GM12878 (cell line): ENCODE measurements at regions not wholly inside any gene's neighbourhood (a gene's known extent, or its start where the extent isn't known, plus 50 kb on each side); places are given as distances from the start of the nearest gene placed in this dataset.
A peak's percentile ranks its signal among the peaks of the same experiment; 100 is the strongest.

Source experiments
- ATAC-seq: fragments of 200-7000 bp; cut with Tn5 transposase; 3 replicates; pipeline ENCODE4 v1.9.1; 2020; ENCODE audit warnings: mild to moderate bottlenecking, moderate library complexity
- BruUV-seq: library from RNA; stranded (reverse); fragments of 400-500 nt; replicated peaks from 2 replicates; lab custom pipeline; 2021; lab: Mats Ljungman, UMichigan
- CTCF ChIA-PET: fragments of 300-600 bp; sonication (Branson Sonifier 250); formaldehyde crosslinking; extraction: SDS; loops from one replicate; lab custom pipeline; 2021; ENCODE audit warnings: inconsistent platforms; lab: Yijun Ruan, JAX
- POLR2A ChIA-PET: fragments of 350-600 bp; formaldehyde crosslinking; extraction: SDS; loops from one replicate; lab custom pipeline; 2021; ENCODE audit warnings: inconsistent platforms; lab: Charles Lee
- RAD21 ChIA-PET: fragments of 300-600 bp; sonication (Branson Sonifier 250); formaldehyde crosslinking; loops from one replicate; lab custom pipeline; 2023; ENCODE audit warnings: antibody characterized with exemption; ENCODE audit not compliant: unreplicated experiment; lab: Charles Lee
- SMC1A ChIA-PET: fragments of 300-600 bp; sonication (Branson Sonifier 250); formaldehyde crosslinking; loops from one replicate; lab custom pipeline; 2023; ENCODE audit not compliant: unreplicated experiment, uncharacterized antibody; lab: Charles Lee
- DNase-seq: peaks from one replicate; pipeline ENCODE4 v3.0.0-alpha.2; 2011; ENCODE audit warnings: low read depth, low spot score
- FAIRE-seq: peaks from 3 replicates; lab custom pipeline; 2011; peaks lifted over from hg19 to GRCh38; lab: Jason Lieb, UNC
- H2AFZ ChIP-seq: 2 replicates; pipeline ENCODE4 v1.6.0; 2011; ENCODE audit warnings: low read depth, low read length, control low read depth; ENCODE audit not compliant: control insufficient read depth
- H3K27ac ChIP-seq: 2 replicates; pipeline ENCODE4 v1.5.1; 2011; ENCODE audit warnings: control low read depth; ENCODE audit not compliant: control insufficient read depth, insufficient read depth
- H3K27me3 ChIP-seq, 2 experiments: replicated peaks in 1 of 2; 2 replicates each; pipeline versions ENCODE4 v1.6.0 to v1.6.1; 2011; ENCODE audit warnings: low read length in 1 of 2; ENCODE audit not compliant: control insufficient read depth in 2 of 2, insufficient read depth in 2 of 2
- H3K36me3 ChIP-seq, 2 experiments: 2 replicates each; pipeline ENCODE4 v1.5.1; 2011; ENCODE audit warnings: low read length in 1 of 2; ENCODE audit not compliant: control insufficient read depth in 2 of 2, insufficient read depth in 2 of 2
- H3K4me1 ChIP-seq: 2 replicates; pipeline ENCODE4 v1.6.1; 2011; ENCODE audit warnings: mild to moderate bottlenecking, low read length, moderate library complexity, mixed read lengths; ENCODE audit not compliant: control insufficient read depth, insufficient read depth
- H3K4me2 ChIP-seq: 2 replicates; pipeline ENCODE4 v1.6.0; 2011; ENCODE audit warnings: control low read depth; ENCODE audit not compliant: control insufficient read depth, insufficient read depth
- H3K4me3 ChIP-seq: fragments of 200-600 bp; sonication (generic); 2 replicates; pipeline ENCODE4 v1.5.1; 2016
- H3K79me2 ChIP-seq: 2 replicates; pipeline ENCODE4 v1.6.0; 2011; ENCODE audit warnings: low read length; ENCODE audit not compliant: control insufficient read depth, insufficient read depth
- H3K9ac ChIP-seq: 2 replicates; pipeline ENCODE4 v1.8.0; 2011; ENCODE audit warnings: low read length, control low read depth, mixed read lengths; ENCODE audit not compliant: control insufficient read depth, insufficient read depth
- H3K9me3 ChIP-seq: replicated peaks from 3 replicates; pipeline ENCODE4 v1.5.1; 2011; ENCODE audit warnings: mild to moderate bottlenecking, low read length; ENCODE audit not compliant: control insufficient read depth, insufficient read depth
- H4K20me1 ChIP-seq: 2 replicates; pipeline ENCODE4 v1.6.0; 2011; ENCODE audit not compliant: control insufficient read depth, insufficient read depth
- CBX5 ChIP-seq: sonication (generic); IDR thresholded peaks from 2 replicates; pipeline ENCODE4 v1.6.1; 2016; ENCODE audit warnings: low read depth, moderate library complexity, mild to moderate bottlenecking, inconsistent platforms
- CEBPB ChIP-seq, 2 experiments: fragments of 150-350 bp in 1 of 2; IDR thresholded peaks; 2 replicates each; pipeline ENCODE4 v1.6.1; 2012 to 2014; ENCODE audit warnings: low read depth in 2 of 2, low read length in 2 of 2, borderline replicate concordance in 1 of 2, inconsistent platforms in 1 of 2
- CUX1 ChIP-seq: IDR thresholded peaks from 2 replicates; pipeline ENCODE4 v1.6.1; 2012; ENCODE audit warnings: improper control_type of control experiment, low read depth, low read length; ENCODE audit not compliant: insufficient replicate concordance
- HDAC6 ChIP-seq: fragments of 200-600 bp; sonication (generic); IDR thresholded peaks from one replicate; pipeline ENCODE4 v1.8.0; 2017; ENCODE audit warnings: antibody characterized with exemption; ENCODE audit not compliant: unreplicated experiment
- PBX3 ChIP-seq: IDR thresholded peaks from 2 replicates; pipeline ENCODE4 v1.6.1; 2011; ENCODE audit warnings: mild to moderate bottlenecking, low read depth, low read length, moderate library complexity; ENCODE audit not compliant: insufficient replicate concordance
- PRDM15 ChIP-seq: fragments of 450-650 bp; formaldehyde crosslinking; IDR thresholded peaks from 2 replicates; pipeline ENCODE4 v1.4.0; 2020; ENCODE audit warnings: mild to moderate bottlenecking, moderate library complexity
- SIN3A ChIP-seq: IDR thresholded peaks from 2 replicates; pipeline ENCODE4 v1.6.1; 2012; ENCODE audit warnings: low read depth, low read length, improper control_type of control experiment
- SKIL ChIP-seq: fragments of 450-650 bp; IDR thresholded peaks from 2 replicates; pipeline ENCODE4 v1.6.1; 2017; ENCODE audit warnings: mild to moderate bottlenecking, low read depth, inconsistent platforms; ENCODE audit not compliant: poor library complexity, severe bottlenecking
- SMARCA5 ChIP-seq: fragments of 450-650 bp; IDR thresholded peaks from 2 replicates; pipeline ENCODE4 v1.6.1; 2017; ENCODE audit warnings: mild to moderate bottlenecking
- TCF3 ChIP-seq: IDR thresholded peaks from 2 replicates; pipeline ENCODE4 v1.6.1; 2012; ENCODE audit warnings: low read depth, mild to moderate bottlenecking, low read length, borderline replicate concordance; ENCODE audit not compliant: insufficient read depth
- WGBS: methylation state at CpG from one replicate; pipeline ENCODE4 v1.1.6; 2016; ENCODE audit warnings: low lambda C conversion rate; ENCODE audit not compliant: insufficient replicate concordance, insufficient coverage; ENCODE audit errors: missing lambda C conversion rate; 5-methylcytosine and 5-hydroxymethylcytosine counted together
- in situ Hi-C: fragments of 300-500 bp; cut with MboI; formaldehyde crosslinking; loops from 9 replicates; pipeline ENCODE4 v1.14.3; 2018; ENCODE audit warnings: mixed read lengths
- intact Hi-C: fragments of 100-400 bp; cut with micrococcal nuclease; formaldehyde crosslinking; loops from one replicate; pipeline ENCODE4 v1.14.2; 2022; ENCODE audit not compliant: unreplicated experiment

GRCh38 chr14:53872681-53873089, 83.9 kb downstream of the BMP4 start (continued):
- TF ChIP-seq CUX1: no peak

GRCh38 chr14:53871951-53872350, 84.7 kb downstream of the BMP4 start:
- CTCF ChIA-PET: no interaction called here
- ATAC-seq (no peak), FAIRE-seq (no peak), DNase-seq (no peak)
- H3K9ac ChIP-seq: no peak overlapping the region
- in situ Hi-C loops: no loop called here
- no peaks in the 10 kb centered on the region for H3K27me3 ChIP-seq
- H3K9me3 ChIP-seq: no peaks in the 10 kb centered on the region; the same call in 2 of the 3 replicates
- H4K20me1 ChIP-seq: no peaks in the 10 kb centered on the region
- no peaks in the 10 kb centered on the region for H3K79me2 ChIP-seq
- H3K4me2 ChIP-seq: no peak overlapping the region
- no peaks in the 10 kb centered on the region for H3K36me3 ChIP-seq
- SMC1A ChIA-PET: no interaction called here
- POLR2A ChIA-PET: no interaction called here
- RAD21 ChIA-PET: no interaction called here
- peak overlapping the region; percentile 11; the same call in 1 of the 2 replicates for H3K27ac ChIP-seq
- WGBS: 38% methylated on average over 2 of the region's 2 CpGs
- no TSS peak for BruUV-seq
- no peak overlapping the region for H2AFZ ChIP-seq
- no peak overlapping the region for H3K4me3 ChIP-seq
- intact Hi-C loops: no loop called here
- H3K4me1 ChIP-seq: peaks cover 6% of the 10 kb centered on the region; the same call in 1 of the 2 replicates
- TF ChIP-seq CEBPB (IDR thresholded peaks at IDR 0.05; ENCODE audit: borderline replicate concordance in 1 of 2, low read depth in 2 of 2, low read length in 2 of 2) (no peak), PBX3 (no peak), PRDM15 (CRISPR knock-in tag) (no peak), CBX5 (no peak), TCF3 (no peak), SIN3A (no peak), SMARCA5 (no peak), HDAC6 (no peak), SKIL (no peak)
